ENCODE measurements at regions not wholly inside any gene's neighbourhood (a gene's known extent, or its start where the extent isn't known, plus 50 kb on each side); places are given as distances from the start of the nearest gene placed in this dataset.

GRCh38 chr11:35065566-35065965 is 73.4 kb upstream of the CD44 start:
- Mint-ChIP-seq H3K27me3 (no peaks in the 10 kb centered on the region), H3K4me1 (ENCODE audit: low read depth in 2 of 2) (peaks cover 27 to 41% of the 10 kb centered on the region in 2 donors), H3K4me3 (no peak overlapping the region), H3K9me3 (peaks cover 15% of the 10 kb centered on the region), H3K36me3 (peaks cover 23% of the 10 kb centered on the region), H3K27ac (no peak overlapping the region)
- DNase-seq (ENCODE audit: low spot score) (no peak), ATAC-seq (no peak)

DNA sequence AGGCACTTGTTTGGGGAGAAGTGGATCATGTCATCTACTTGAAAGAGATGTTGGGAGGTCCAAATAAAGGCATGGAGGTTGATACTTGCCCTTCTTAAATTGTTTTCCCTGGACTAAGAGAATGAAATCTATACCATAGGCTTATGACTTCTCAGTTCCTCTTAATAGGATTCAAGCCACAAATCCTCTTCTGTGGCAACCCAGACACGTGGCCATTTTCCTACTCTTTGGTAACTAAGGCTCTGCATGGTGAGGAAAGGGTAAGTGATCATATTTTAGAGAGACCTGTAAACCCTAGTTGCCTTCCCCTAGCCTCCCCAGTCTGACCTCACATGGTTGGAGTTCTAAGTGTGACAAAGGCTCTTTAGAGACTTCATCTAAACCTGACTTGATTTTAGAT is 72.9 kb upstream of the CD44 start:
- ATAC-seq = no peak

DNA sequence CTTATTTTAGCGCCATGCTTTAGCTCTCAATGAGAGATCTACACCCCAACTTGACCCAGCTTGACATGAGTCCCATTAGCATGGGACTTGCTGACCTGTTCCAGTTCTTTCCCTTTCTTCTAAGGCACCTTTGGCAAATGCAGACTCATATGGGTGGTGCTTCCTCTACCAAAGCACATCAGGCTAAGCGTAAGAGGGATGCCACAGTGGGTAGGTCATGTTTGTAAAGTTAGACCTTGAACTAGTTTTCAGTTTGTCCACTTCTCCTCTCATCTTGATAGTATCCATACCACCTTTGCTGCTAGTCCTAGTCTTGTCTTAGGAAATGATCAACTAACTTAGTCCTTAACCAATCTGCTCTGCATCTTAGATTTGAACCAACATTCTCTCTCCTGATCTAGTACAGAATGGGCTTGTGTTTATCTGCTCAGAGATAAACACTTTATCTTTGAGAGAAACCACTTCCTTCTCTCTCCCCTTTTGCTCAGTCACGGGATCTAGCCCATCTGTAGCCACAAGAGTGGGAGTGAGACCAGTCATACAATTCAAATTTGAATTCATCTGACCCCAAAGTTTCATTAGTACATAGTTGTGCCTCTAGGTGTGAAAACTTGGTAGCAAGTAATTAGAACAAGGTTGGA is 72.1 kb upstream of the CD44 start:
- no peaks in the 10 kb centered on the region for H3K27me3 Mint-ChIP-seq
- H3K9me3 Mint-ChIP-seq = peaks cover 17% of the 10 kb centered on the region
- peaks cover 27 to 41% of the 10 kb centered on the region in 2 donors for H3K4me1 Mint-ChIP-seq (ENCODE audit: low read depth in 2 of 2)
- DNase-seq (ENCODE audit: low spot score) = peak; percentile 72
- ATAC-seq = peak; percentile 89 to 92
- H3K27ac Mint-ChIP-seq = peak overlapping the region; percentile 23 to 38
- H3K4me3 Mint-ChIP-seq = peak overlapping the region; percentile 73
- H3K36me3 Mint-ChIP-seq = peaks cover 27% of the 10 kb centered on the region

More for the DNA sequence above, 72.9 kb upstream of the CD44 start:
- peaks cover 17% of the 10 kb centered on the region for H3K9me3 Mint-ChIP-seq
- H3K4me1 Mint-ChIP-seq (ENCODE audit: low read depth in 2 of 2) = peaks cover 27 to 41% of the 10 kb centered on the region in 2 donors
- peak overlapping the region; percentile 73 for H3K4me3 Mint-ChIP-seq
- no peak for DNase-seq (ENCODE audit: low spot score)
- peak overlapping the region; percentile 23 to 38 for H3K27ac Mint-ChIP-seq
- H3K27me3 Mint-ChIP-seq = no peaks in the 10 kb centered on the region
- peaks cover 27% of the 10 kb centered on the region for H3K36me3 Mint-ChIP-seq

DNA sequence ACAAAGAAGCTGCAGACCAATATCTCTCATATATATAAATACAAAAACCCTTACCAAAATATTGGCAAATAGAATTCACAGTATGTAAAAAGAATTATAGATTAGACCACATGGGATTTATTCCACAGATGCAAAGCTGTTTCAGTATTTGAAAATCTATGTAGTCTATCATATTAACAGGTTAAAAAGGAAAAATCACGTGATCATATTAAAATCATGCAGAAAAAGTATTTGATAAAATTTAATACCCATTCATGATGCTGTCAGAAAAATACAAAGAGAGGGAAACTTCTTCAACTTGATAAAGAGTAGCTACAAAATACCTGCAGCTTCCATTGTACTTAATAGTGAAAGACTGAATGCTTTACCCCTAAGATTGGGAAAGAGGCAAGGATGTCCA is 67.2 kb upstream of the CD44 start:
- Mint-ChIP-seq H3K9me3 (peaks cover 19% of the 10 kb centered on the region), H3K27me3 (no peaks in the 10 kb centered on the region), H3K4me1 (ENCODE audit: low read depth in 2 of 2) (peaks cover 38 to 57% of the 10 kb centered on the region in 2 donors), H3K4me3 (no peak overlapping the region), H3K36me3 (peaks cover 32% of the 10 kb centered on the region), H3K27ac (no peak overlapping the region)
- ATAC-seq (no peak), DNase-seq (ENCODE audit: low spot score) (no peak)

GRCh38 chr11:35073691-35074419 is 65.1 kb upstream of the CD44 start:
- Mint-ChIP-seq H3K27ac (peak overlapping the region; percentile 26 to 48), H3K4me1 (ENCODE audit: low read depth in 2 of 2) (peaks cover 45 to 61% of the 10 kb centered on the region in 2 donors), H3K27me3 (no peaks in the 10 kb centered on the region), H3K4me3 (peak overlapping the region; percentile 43), H3K9me3 (peaks cover 16% of the 10 kb centered on the region), H3K36me3 (peaks cover 24% of the 10 kb centered on the region)
- ATAC-seq = peak in 1 of 2 donors; percentile 29
- no peak for DNase-seq (ENCODE audit: low spot score)

GRCh38 chr11:35076201-35077100 is 62.5 kb upstream of the CD44 start:
- peaks cover 6% of the 10 kb centered on the region for H3K36me3 Mint-ChIP-seq
- H3K27me3 Mint-ChIP-seq = no peaks in the 10 kb centered on the region
- H3K4me1 Mint-ChIP-seq (ENCODE audit: low read depth in 2 of 2) = peaks cover 63 to 74% of the 10 kb centered on the region in 2 donors
- H3K27ac Mint-ChIP-seq = peak overlapping the region; percentile 92 to 93
- no peak for ATAC-seq
- no peak for DNase-seq (ENCODE audit: low spot score)
- peaks cover 3% of the 10 kb centered on the region for H3K9me3 Mint-ChIP-seq
- peak overlapping the region; percentile 21 for H3K4me3 Mint-ChIP-seq

DNA sequence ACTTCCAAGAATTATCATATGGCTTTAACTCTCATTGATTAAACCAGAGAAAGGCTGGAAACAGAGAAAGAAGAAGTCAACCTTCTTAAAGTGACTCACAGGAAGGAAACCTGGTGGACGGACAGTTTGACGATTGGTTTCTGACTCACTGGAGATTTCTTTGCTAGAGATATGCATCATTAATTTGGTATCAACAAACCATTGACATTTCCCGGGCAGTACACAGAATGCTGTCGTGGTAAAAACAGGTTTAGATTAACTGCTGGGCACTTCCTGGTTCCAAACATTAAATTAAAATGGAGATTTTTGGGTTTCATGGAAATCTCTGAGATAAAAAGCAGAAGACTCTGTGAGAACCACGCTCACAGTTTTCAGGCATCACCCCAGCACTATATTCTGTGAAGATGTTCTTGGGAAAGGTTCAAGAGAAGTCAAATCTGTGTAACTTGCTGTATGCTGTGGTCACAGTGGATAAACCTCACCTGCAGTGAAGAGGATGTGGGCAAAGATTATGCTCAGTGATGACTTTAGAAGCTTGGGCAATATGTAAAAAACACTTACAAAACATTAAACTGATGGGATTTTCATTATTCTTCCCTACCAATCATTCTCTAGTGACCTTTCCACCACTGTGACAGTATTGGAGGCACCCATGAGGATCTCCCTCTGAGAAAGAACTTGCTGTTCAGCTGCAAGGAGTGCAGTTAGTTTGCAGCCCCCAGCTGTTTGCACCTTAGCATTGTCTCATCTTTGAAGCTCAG is 61.1 kb upstream of the CD44 start:
- H3K36me3 Mint-ChIP-seq = peaks cover 6% of the 10 kb centered on the region
- DNase-seq (ENCODE audit: low spot score) (peak; percentile 77), ATAC-seq (peak; percentile 81 to 89)
- H3K4me1 Mint-ChIP-seq (ENCODE audit: low read depth in 2 of 2) = peaks cover 68 to 79% of the 10 kb centered on the region in 2 donors
- H3K4me3 Mint-ChIP-seq = peak overlapping the region; percentile 79
- H3K27me3 Mint-ChIP-seq = no peaks in the 10 kb centered on the region
- peaks cover 3% of the 10 kb centered on the region for H3K9me3 Mint-ChIP-seq
- peak overlapping the region; percentile 92 to 93 for H3K27ac Mint-ChIP-seq

- peak; percentile 42 to 63 for ATAC-seq
- peak overlapping the region; percentile 79 for H3K4me3 Mint-ChIP-seq
- peaks cover 73 to 79% of the 10 kb centered on the region in 2 donors for H3K4me1 Mint-ChIP-seq (ENCODE audit: low read depth in 2 of 2)
- H3K27me3 Mint-ChIP-seq = no peaks in the 10 kb centered on the region
- H3K27ac Mint-ChIP-seq = peak overlapping the region; percentile 92 to 93
- H3K36me3 Mint-ChIP-seq = peaks cover 6% of the 10 kb centered on the region
- H3K9me3 Mint-ChIP-seq = peaks cover 3% of the 10 kb centered on the region
- DNase-seq (ENCODE audit: low spot score) = no peak
Observed at GRCh38 chr11:35078470-35078735, 60.6 kb upstream of the CD44 start.

DNA sequence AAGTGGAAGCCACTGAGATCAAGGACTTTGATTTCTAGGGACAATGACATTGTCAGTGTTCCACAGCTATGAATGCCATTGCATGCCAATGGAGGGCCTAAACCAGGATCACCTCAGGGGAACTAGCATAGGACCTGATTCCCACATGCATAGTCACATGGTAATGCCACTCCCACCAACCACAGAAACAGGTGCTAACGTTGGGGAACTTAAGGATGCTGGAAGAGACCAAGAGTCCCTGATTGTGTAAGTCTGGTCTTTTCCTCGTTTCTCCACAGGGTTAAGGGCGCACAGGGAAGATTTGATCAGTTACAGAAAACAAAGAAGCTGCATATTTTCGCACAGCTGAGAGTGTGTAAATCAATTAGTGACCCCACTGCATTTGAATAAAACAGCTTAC is 59.4 kb upstream of the CD44 start:
- no peak for DNase-seq (ENCODE audit: low spot score)
- ATAC-seq = no peak
- Mint-ChIP-seq H3K4me3 (no peak overlapping the region), H3K9me3 (no peaks in the 10 kb centered on the region), H3K4me1 (ENCODE audit: low read depth in 2 of 2) (peaks cover 77 to 79% of the 10 kb centered on the region in 2 donors), H3K27me3 (no peaks in the 10 kb centered on the region), H3K27ac (peak overlapping the region; percentile 92 to 93), H3K36me3 (no peaks in the 10 kb centered on the region)

GRCh38 chr11:35082321-35083180 is 56.4 kb upstream of the CD44 start:
- H3K27ac Mint-ChIP-seq = peak overlapping the region; percentile 64 to 77
- H3K4me3 Mint-ChIP-seq = peak overlapping the region; percentile 71
- ATAC-seq = peak; percentile 82 to 87
- DNase-seq (ENCODE audit: low spot score) = peak; percentile 79
- no peaks in the 10 kb centered on the region for H3K9me3 Mint-ChIP-seq
- no peaks in the 10 kb centered on the region for H3K36me3 Mint-ChIP-seq
- H3K4me1 Mint-ChIP-seq (ENCODE audit: low read depth in 2 of 2) = peaks cover 65 to 72% of the 10 kb centered on the region in 2 donors
- H3K27me3 Mint-ChIP-seq = no peaks in the 10 kb centered on the region

GRCh38 chr11:35083181-35083430 is 55.9 kb upstream of the CD44 start:
- H3K4me1 Mint-ChIP-seq (ENCODE audit: low read depth in 2 of 2) = peaks cover 65 to 72% of the 10 kb centered on the region in 2 donors
- DNase-seq (ENCODE audit: low spot score) (no peak), ATAC-seq (peak in 1 of 2 donors; percentile 3)
- no peaks in the 10 kb centered on the region for H3K27me3 Mint-ChIP-seq
- no peaks in the 10 kb centered on the region for H3K36me3 Mint-ChIP-seq
- H3K27ac Mint-ChIP-seq = peak overlapping the region; percentile 64 to 77
- peak overlapping the region; percentile 71 for H3K4me3 Mint-ChIP-seq
- H3K9me3 Mint-ChIP-seq = no peaks in the 10 kb centered on the region

GRCh38 chr11:35083431-35084238 is 55.3 kb upstream of the CD44 start:
- Mint-ChIP-seq H3K4me3 (peak overlapping the region; percentile 71), H3K4me1 (ENCODE audit: low read depth in 2 of 2) (peaks cover 65 to 72% of the 10 kb centered on the region in 2 donors), H3K27me3 (no peaks in the 10 kb centered on the region), H3K9me3 (peaks cover 2% of the 10 kb centered on the region), H3K27ac (peak overlapping the region; percentile 64 to 77), H3K36me3 (no peaks in the 10 kb centered on the region)
- peak; percentile 56 to 68 for ATAC-seq
- DNase-seq (ENCODE audit: low spot score) = peak; percentile 61
